ENCODE measurements at regions not wholly inside any gene's neighbourhood (a gene's known extent, or its start where the extent isn't known, plus 50 kb on each side); places are given as distances from the start of the nearest gene placed in this dataset.
A peak's percentile ranks its signal among the peaks of the same experiment; 100 is the strongest.
"Not testable (repeated sequence)": the region's sequence is repeated elsewhere in the genome, so short reads cannot be mapped to it uniquely, and the experiment has no call there.

DNA sequence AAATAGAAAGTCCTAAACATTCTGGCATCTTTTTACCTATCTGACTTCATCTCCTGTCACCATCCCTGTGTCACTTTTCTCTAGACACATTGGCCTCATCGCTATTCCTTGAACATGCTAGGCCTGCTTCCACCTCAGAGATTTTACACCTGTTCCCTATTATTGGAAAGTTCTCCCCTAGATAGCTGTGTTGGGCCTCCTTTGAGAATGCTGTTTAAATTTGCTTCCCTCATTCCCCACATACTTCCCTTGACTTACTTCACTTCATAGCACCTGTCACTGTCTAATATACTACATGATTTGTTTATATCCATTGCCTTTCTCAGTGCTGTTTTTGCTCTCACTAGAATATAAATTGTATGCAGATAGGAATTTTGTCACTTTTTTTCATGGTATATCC, 317.0 kb upstream of the GCFC2 start:
- no peak for DNase-seq (ENCODE audit: low read depth, low spot score)

DNA sequence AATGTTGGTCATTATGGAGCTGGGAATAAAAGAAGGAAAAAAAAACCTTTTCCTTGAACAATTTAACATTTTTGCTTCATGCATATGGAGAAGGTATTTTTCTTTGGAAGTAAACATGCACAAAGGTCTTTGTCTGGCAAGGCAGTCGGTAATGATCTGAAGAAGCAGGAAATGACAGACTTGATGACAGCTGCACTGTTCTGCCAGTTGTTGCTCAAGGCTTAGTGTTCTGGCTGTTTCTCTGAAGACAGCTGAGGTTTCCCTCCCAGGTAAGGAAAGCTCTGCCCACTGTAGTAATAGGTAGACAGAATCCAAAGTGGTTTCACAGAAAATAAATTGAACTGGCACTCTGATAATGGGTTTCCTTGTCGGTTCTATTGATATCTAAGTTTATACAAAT, 308.4 kb upstream of the GCFC2 start:
- no peak for DNase-seq (ENCODE audit: low read depth, low spot score)

DNA sequence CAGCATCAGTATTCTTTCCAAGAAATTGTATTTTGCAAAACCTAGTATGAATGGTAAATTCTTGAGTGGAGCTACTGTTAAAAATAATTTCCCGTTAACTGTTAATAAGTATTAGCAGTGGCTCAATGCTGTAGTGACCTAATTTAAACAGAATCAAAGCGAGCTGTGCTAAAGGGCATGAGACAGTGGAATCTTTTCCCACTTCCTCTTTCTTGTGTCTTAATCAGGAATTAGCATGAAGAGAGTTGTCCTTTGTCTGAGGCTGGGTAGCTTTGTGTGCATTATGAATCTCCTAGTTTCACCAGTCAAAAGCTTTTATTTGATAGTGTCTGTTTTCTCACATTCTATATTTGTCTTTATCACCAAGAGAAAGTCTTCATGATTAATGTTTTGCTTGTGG, 298.8 kb upstream of the GCFC2 start:
- DNase-seq (ENCODE audit: low read depth, low spot score) = peak; percentile 3

DNA sequence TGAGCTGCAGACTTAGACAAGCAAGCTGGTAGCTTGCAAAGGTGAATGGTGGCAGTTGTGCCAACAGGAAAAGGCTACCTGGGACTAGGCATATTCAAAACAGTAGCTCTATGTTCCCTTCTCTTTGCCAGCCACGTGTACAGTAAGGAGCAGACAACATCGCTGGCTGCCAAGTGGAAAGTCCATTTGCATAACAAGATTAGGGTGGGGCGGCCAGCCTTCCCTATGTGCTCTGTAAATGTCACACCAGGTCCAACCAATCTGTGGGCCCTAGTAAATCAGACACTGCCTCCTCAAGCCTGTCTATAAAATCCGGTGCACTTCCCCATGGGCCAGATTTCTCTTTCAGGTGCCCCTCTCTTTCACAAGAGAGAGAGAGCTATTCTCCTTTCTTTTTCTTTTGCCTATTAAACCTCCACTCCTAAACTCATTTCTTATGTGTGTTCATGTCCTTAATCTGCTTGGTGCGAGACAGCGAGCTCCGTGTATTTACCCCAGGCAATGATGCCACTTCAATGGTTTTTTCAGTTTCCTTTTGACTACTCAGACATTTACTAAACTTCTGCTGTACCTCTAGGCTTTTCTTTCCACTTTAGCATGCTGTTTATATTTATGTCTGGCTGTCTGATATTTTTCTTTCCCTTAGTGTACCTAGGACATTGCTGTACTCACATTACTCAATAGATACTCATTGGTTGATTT, 297.4 kb upstream of the GCFC2 start:
- peak; percentile 44 for DNase-seq (ENCODE audit: low read depth, low spot score)

GRCh38 chr2:76000425-76000824, 289.7 kb upstream of the GCFC2 start:
- DNase-seq (ENCODE audit: low read depth, low spot score) = no peak

DNA sequence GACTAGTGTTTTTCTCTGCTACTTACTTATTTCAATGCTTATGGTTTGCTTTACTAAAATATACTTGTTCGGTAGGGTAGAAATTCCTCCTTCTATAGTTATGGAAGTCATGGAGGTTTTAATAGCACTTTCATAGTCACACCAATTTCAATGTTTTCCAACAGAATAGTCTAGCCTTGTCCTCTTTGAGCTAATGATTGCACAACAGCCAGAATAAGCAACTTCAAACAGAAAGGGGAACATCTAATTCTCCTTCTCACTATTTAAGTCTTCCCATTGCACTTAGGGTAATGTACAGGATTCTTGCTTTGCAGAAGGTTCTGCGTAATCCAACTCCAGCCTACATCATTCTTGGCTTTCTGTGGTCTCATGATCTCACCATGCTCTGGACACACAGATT, 287.7 kb upstream of the GCFC2 start:
- no peak for DNase-seq (ENCODE audit: low read depth, low spot score)

DNA sequence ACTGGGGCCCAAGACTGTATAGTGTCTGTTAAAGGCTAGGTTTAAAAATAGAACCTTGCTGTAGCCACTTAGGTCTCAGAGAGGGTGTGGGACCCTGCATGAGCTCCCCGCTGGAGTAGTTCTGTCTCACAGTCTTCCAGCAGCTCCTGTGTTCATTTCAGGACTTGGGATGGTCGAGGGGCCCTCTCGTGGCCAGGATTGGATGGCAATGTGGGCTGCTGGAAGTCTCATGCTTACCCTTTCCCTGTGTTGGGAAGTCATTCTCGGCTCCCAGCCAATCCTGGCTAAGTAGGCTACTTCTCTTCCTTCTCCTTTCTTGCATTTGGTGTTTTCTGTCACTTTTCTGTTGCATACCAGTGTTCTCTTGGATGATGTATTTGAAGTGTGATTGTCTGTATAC, 284.0 kb upstream of the GCFC2 start:
- no peak for DNase-seq (ENCODE audit: low read depth, low spot score)

DNA sequence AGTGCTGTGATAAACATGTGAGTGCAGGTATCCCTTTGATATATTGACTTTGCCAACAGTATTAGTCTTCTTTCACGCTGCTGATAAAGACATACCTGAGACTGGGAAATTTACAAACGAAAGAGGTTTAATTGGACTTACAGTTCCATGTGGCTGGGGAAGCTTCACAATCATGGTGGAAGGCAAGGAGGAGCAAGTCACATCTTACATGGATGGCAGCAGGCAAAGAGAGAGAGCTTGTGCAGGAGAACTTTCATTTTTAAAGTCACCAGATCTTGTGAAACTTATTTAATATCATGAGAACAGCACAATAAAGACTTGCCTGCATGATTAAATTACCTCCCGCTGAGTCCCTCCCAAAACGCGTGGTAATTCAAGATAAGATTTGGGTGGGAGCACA, 277.9 kb upstream of the GCFC2 start:
- not testable (repeated sequence) for DNase-seq (ENCODE audit: low read depth, low spot score)

DNA sequence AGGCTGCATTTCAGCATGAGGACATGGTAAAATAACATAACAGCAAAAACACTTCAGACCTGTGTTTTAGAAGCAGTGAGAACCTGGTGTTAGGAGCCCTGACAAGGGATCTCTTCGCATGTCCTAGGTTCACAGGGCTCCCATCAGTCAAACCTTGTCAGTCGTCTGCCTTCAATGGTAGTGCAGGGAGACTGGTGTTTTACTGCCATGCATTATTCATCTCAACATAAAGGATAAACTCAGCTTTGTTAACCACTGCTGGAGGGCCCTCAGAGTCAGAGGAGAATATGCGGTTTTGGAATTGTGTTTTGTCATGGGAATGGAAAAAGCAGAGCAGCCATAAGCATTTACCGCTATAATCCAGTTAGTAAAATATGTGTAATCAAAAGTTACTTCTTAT, 275.9 kb upstream of the GCFC2 start:
- peak; percentile 18 for DNase-seq (ENCODE audit: low read depth, low spot score)

DNA sequence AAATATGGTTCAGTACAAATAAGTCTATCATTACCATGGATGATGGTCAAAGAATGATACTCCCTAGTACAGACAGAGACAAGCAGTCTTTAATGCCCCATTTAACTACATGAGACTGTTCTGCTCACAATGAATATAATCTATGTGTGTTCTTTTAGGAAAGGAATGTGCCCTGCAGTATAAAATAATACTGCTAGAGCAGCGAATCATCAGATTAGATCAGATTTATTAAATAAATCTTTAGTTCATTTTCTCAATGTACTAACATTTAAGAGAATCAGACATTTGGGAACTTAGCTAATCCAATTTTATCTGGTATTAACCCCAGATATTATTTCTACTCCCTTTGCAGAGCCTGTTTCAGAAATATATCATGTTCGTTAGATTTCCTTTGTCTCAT, 272.0 kb upstream of the GCFC2 start:
- DNase-seq (ENCODE audit: low read depth, low spot score) = no peak

GRCh38 chr2:75964646-75965045, 253.9 kb upstream of the GCFC2 start:
- no peak for DNase-seq (ENCODE audit: low read depth, low spot score)

DNA sequence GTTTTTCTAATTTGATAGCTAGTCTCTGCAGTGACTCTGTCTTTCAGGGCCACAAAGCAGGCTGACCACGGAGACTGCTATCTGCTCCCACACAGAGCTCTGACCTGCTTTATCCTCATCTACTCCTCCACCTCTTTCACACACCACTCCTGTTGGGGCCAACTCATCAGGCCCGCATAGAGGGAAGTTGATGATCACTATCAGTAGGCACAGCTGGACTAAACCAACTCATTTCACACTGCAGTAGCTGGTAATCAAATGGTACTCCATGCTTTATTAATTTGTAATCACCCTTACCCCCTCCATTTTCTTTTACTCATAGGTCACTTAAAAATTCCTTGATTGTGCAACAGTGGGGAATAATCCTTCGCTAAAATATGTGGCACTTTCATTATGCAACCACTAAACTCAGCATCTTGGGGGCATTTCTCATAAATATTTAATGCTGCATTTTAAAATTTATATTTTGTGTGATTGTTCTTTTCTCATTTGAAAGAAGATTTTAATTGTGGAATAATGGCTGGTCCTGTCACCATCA, 249.8 kb upstream of the GCFC2 start:
- no peak for DNase-seq (ENCODE audit: low read depth, low spot score)

GRCh38 chr2:75959724-75960471, 249.2 kb upstream of the GCFC2 start:
- DNase-seq (ENCODE audit: low read depth, low spot score) = no peak

GRCh38 chr2:75954761-75955160, 244.0 kb upstream of the GCFC2 start:
- no peak for DNase-seq (ENCODE audit: low read depth, low spot score)

DNA sequence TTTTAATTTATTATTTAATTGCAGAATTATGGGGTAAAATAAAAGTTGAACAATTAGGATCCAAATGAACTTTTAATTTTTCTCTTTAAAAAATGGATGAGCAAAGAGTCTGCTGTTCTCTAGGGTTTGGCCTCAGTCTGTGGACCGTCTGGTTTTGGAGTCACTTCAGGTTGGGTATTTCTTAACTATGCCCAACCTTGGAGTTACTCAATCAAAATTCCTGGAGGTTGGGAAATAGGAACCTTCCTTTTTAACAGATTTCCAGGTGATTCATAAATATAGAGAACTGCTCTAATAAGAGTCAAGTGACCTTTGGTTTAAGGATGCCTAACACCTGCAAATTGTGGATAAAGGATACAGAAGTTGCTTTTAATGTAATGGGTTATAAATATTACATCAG, 241.5 kb upstream of the GCFC2 start:
- no peak for DNase-seq (ENCODE audit: low read depth, low spot score)

- no peak for DNase-seq (ENCODE audit: low read depth, low spot score)
Measured at GRCh38 chr2:75949385-75950030, 238.8 kb upstream of the GCFC2 start.

- no peak for DNase-seq (ENCODE audit: low read depth, low spot score)
Measured at GRCh38 chr2:75936311-75936710, 225.6 kb upstream of the GCFC2 start.

- no peak for DNase-seq (ENCODE audit: low read depth, low spot score)
Measured at GRCh38 chr2:75932996-75933395, 222.3 kb upstream of the GCFC2 start.

- peak; percentile 19 for DNase-seq (ENCODE audit: low read depth, low spot score)
Measured at GRCh38 chr2:75928093-75928492, 217.4 kb upstream of the GCFC2 start.

DNA sequence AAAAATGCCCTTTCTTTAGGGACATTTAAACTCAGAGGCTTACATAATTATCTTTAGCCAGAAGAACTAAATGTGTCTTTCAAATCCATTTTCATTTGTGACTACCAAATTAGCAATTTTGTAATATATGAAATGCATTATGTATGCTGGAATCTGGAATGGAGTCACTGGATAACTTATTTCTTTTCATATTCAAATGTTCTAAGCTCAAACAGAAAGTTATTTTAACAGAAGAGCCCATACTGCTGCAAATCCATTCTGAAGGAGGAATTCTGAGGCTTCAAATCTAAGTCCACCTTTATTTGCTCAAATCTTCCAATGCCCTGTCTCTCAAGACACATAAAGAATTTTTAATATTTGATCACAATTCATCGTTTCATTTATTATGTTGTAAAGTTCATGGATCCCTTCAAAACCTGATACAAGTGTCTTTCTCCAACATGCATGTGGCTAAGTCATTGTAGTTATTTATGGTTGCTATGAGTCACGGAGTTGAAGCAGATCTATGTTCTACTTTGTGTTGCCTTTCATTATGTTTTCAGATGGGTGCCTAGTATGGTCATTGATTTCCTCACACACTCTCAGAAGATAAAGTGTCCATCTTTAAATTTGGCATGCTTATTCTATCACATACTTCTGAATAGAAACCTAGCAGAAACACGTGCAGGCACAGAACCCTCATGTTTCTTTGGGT, 214.8 kb upstream of the GCFC2 start:
- DNase-seq (ENCODE audit: low read depth, low spot score) = no peak

- no peak for DNase-seq (ENCODE audit: low read depth, low spot score)
Measured at GRCh38 chr2:75922191-75922590, 211.5 kb upstream of the GCFC2 start.
